HL-60 (cell line): ENCODE measurements at regions not wholly inside any gene's neighbourhood (a gene's known extent, or its start where the extent isn't known, plus 50 kb on each side); places are given as distances from the start of the nearest gene placed in this dataset.

Experiments
- DNase-seq, 2 experiments: peaks; one replicate each; pipeline ENCODE4 v3.0.0-alpha.2; 2010 to 2020; ENCODE audit warnings: low read depth in 1 of 2, low spot score in 1 of 2
- H3K27ac ChIP-seq: fragments of 250-450 bp; sonication (Bioruptor Pico); replicated peaks from 2 replicates; pipeline ENCODE4 v1.5.1; 2020; ENCODE audit warnings: mild to moderate bottlenecking, moderate library complexity
- H3K27me3 ChIP-seq: fragments of 250-450 bp; sonication (Bioruptor Pico); 2 replicates; pipeline ENCODE4 v1.5.1; 2021; ENCODE audit warnings: mild to moderate bottlenecking, moderate library complexity; ENCODE audit not compliant: insufficient read depth, poor library complexity, severe bottlenecking
- H3K4me3 ChIP-seq: replicated peaks from 2 replicates; pipeline ENCODE4 v1.5.1; 2011; ENCODE audit warnings: mild to moderate bottlenecking, control low read depth, low read length; ENCODE audit not compliant: insufficient read depth
- CTCF ChIP-seq: IDR thresholded peaks from one replicate; pipeline ENCODE4 v1.5.1; 2011; ENCODE audit warnings: low read length, control low read depth, inconsistent platforms; ENCODE audit not compliant: insufficient read depth
- GABPA ChIP-seq: IDR thresholded peaks from 2 replicates; pipeline ENCODE4 v1.6.1; 2012; ENCODE audit warnings: low read depth
- POLR2AphosphoS5 ChIP-seq: IDR thresholded peaks from 2 replicates; pipeline ENCODE4 v1.6.1; 2012; ENCODE audit warnings: low read depth
- REST ChIP-seq: IDR thresholded peaks from 2 replicates; pipeline ENCODE4 v1.6.1; 2012; ENCODE audit warnings: low read depth; ENCODE audit not compliant: insufficient replicate concordance
- SPI1 ChIP-seq: IDR thresholded peaks from 2 replicates; pipeline ENCODE4 v1.6.1; 2012; ENCODE audit warnings: low read depth, mild to moderate bottlenecking, borderline replicate concordance

DNA sequence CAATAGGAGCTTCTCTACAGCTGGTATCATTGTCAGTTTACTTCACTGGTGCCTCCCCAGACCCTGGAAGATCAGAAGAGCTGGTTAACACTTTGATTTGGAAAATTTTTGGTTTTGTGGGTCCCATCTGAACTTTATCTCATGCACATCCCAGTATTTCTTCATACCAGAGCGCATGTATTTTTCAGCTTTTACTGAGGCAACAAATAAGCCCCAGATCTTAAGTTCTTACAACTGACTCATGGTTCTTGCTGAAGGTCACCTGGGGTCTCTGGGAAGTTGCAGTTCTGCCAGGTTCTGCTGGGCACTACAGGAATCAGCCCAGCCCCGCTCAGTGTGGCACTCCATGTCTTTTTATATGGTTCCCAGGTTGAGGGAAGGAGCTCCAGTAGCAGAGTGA is 1249.9 kb downstream of the EFNB2 start:
- H3K4me3 ChIP-seq = no peak overlapping the region
- no peaks in the 10 kb centered on the region for H3K27me3 ChIP-seq
- DNase-seq = no peak
- H3K27ac ChIP-seq = no peak overlapping the region
- no peak for TF ChIP-seq SPI1
- no peak for TF ChIP-seq REST
- TF ChIP-seq POLR2AphosphoS5 = no peak
- no peak for TF ChIP-seq GABPA
- TF ChIP-seq CTCF = no peak

DNA sequence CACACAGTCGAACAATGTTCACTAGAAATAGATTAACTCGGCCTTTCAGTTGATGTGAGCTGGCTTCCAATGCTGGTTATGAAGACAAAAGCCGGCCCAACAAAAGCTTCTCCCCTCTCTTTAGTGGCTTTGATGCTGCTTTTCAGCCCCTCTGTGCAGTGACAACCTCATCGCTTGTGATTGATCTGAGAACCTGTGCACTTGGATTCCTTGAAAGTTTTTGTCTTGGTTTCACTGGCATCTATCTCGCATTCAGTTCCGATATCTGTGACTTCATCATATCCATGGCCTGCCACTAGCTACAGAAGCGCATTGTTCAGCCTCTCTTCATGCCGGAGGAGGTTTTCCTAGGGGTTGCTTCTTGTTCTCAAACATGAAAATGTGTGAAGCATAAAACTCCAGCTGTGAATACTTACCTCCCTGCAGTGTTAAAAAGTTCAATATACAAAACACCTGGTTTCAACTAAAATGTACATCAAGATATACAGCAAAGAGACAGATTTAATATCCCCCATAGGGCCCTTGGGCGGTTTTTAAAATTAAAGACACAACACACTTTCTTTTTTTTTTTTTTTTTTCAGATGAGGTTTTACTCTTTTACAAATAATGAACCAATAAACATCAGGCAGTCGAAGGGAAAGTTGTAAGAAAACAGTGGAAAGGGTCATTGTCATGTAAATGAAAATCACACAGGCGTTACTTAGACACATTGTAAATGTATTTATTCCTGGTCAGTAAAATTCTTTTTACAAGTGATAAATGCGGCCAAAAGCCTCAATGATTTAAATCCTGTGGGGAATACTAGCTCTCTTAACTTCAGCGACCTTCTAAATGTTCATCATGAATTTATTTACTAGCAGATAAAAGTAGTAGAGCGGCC is 1252.8 kb downstream of the EFNB2 start:
- DNase-seq = no peak
- H3K27me3 ChIP-seq = no peaks in the 10 kb centered on the region
- no peak overlapping the region for H3K27ac ChIP-seq
- no peak overlapping the region for H3K4me3 ChIP-seq
- no peak for TF ChIP-seq CTCF
- no peak for TF ChIP-seq REST
- no peak for TF ChIP-seq POLR2AphosphoS5
- TF ChIP-seq GABPA = no peak
- no peak for TF ChIP-seq SPI1

GRCh38 chr13:105278943-105279381 is 1256.5 kb downstream of the EFNB2 start:
- no peak for DNase-seq
- TF ChIP-seq POLR2AphosphoS5 (no peak), SPI1 (no peak), GABPA (no peak), CTCF (no peak), REST (no peak)
- Histone ChIP-seq H3K27me3 (no peaks in the 10 kb centered on the region), H3K27ac (no peak overlapping the region), H3K4me3 (no peak overlapping the region)
